Neural cell (in vitro differentiated cells): ENCODE measurements at regions not wholly inside any gene's neighbourhood (a gene's known extent, or its start where the extent isn't known, plus 50 kb on each side); places are given as distances from the start of the nearest gene placed in this dataset.

Source experiments
- EZH2 ChIP-seq: fragments of 200-600, 300-800 bp; shearing (Covaris generic), sonication (generic); IDR thresholded peaks from 2 replicates; pipeline ENCODE4 v1.6.1; 2014; ENCODE audit warnings: antibody characterized with exemption, low read length, borderline replicate concordance, mild to moderate bottlenecking; ENCODE audit not compliant: insufficient read depth, poor library complexity, severe bottlenecking
- TF ChIP-seq, protein P1 (sequence below): fragments of 450-650 bp; IDR thresholded peaks from 2 replicates; pipeline ENCODE4 v1.5.1; 2014; ENCODE audit warnings: antibody characterized with exemption, mild to moderate bottlenecking, moderate library complexity; ENCODE audit not compliant: poor library complexity, severe bottlenecking
- TF ChIP-seq, protein P2 (sequence below): IDR thresholded peaks from 2 replicates; pipeline ENCODE4 v1.6.1; 2012; ENCODE audit warnings: borderline replicate concordance

DNA sequence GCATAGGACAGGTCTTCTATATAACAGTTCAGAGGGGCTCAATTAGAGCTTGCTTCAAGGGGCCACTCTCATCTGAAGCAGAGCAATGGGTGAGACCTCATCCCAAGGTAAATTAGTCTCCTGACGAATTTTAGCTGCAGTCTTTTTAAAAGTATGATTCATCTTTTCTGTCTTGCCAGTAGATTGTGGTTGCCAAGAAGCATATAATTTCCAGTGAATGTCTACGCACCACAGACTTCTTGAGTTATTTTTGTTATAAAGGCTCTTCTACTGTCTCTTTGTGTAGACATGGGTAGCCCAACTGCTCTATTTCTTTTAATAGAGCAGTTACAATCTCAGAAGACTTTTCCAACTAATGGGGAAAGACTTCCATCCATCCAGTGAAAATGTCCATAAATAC lies 108.9 kb upstream of the FMN2 start:
- no peak for TF ChIP-seq EZH2
- TF ChIP-seq, protein P1, sequence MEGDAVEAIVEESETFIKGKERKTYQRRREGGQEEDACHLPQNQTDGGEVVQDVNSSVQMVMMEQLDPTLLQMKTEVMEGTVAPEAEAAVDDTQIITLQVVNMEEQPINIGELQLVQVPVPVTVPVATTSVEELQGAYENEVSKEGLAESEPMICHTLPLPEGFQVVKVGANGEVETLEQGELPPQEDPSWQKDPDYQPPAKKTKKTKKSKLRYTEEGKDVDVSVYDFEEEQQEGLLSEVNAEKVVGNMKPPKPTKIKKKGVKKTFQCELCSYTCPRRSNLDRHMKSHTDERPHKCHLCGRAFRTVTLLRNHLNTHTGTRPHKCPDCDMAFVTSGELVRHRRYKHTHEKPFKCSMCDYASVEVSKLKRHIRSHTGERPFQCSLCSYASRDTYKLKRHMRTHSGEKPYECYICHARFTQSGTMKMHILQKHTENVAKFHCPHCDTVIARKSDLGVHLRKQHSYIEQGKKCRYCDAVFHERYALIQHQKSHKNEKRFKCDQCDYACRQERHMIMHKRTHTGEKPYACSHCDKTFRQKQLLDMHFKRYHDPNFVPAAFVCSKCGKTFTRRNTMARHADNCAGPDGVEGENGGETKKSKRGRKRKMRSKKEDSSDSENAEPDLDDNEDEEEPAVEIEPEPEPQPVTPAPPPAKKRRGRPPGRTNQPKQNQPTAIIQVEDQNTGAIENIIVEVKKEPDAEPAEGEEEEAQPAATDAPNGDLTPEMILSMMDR = no peak
- TF ChIP-seq, protein P2, sequence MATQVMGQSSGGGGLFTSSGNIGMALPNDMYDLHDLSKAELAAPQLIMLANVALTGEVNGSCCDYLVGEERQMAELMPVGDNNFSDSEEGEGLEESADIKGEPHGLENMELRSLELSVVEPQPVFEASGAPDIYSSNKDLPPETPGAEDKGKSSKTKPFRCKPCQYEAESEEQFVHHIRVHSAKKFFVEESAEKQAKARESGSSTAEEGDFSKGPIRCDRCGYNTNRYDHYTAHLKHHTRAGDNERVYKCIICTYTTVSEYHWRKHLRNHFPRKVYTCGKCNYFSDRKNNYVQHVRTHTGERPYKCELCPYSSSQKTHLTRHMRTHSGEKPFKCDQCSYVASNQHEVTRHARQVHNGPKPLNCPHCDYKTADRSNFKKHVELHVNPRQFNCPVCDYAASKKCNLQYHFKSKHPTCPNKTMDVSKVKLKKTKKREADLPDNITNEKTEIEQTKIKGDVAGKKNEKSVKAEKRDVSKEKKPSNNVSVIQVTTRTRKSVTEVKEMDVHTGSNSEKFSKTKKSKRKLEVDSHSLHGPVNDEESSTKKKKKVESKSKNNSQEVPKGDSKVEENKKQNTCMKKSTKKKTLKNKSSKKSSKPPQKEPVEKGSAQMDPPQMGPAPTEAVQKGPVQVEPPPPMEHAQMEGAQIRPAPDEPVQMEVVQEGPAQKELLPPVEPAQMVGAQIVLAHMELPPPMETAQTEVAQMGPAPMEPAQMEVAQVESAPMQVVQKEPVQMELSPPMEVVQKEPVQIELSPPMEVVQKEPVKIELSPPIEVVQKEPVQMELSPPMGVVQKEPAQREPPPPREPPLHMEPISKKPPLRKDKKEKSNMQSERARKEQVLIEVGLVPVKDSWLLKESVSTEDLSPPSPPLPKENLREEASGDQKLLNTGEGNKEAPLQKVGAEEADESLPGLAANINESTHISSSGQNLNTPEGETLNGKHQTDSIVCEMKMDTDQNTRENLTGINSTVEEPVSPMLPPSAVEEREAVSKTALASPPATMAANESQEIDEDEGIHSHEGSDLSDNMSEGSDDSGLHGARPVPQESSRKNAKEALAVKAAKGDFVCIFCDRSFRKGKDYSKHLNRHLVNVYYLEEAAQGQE = no peak
